ENCODE measurements at regions not wholly inside any gene's neighbourhood (a gene's known extent, or its start where the extent isn't known, plus 50 kb on each side); places are given as distances from the start of the nearest gene placed in this dataset.
A peak's percentile ranks its signal among the peaks of the same experiment; 100 is the strongest.

DNA sequence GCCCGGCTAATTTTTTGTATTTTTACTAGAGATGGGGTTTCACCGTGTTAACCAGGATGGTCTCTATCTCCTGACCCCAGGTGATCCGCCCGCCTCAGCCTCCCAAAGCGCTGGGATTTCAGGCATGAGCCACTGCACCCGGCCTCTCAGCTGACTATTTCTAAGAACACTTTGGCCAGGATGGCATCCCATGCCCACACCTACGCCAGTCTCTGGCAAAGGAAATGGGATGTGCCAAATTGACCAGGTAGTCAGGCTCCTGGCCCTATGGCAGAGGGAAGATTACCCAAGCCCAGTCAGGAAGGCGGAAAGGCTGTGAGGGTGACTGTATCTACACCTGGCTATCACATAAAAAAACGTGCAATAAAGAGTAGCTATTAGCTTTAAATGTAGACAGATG lies 94.1 kb upstream of the DUSP5 start:
- no peaks in the 10 kb centered on the region for H3K9me3 ChIP-seq (ENCODE audit: control insufficient read depth, insufficient read depth, low read length)
- H3K4me3 ChIP-seq (ENCODE audit: low read depth, low read length) = no peak overlapping the region
- no peak for DNase-seq (ENCODE audit: low read depth in 4 of 6, low spot score in 6 of 6)
- H3K27ac ChIP-seq (ENCODE audit: low read depth, low read length) = no peak overlapping the region
- WGBS (ENCODE audit: insufficient coverage) = 97% methylated on average over 7 of the region's 9 CpGs
- H3K4me1 ChIP-seq (ENCODE audit: control insufficient read depth, insufficient read depth, low read length) = peaks cover 6% of the 10 kb centered on the region
- no peaks in the 10 kb centered on the region for H3K36me3 ChIP-seq (ENCODE audit: control insufficient read depth, insufficient read depth, low read length)
- H3K27me3 ChIP-seq (ENCODE audit: control insufficient read depth, insufficient read depth, low read length) = no peaks in the 10 kb centered on the region

DNA sequence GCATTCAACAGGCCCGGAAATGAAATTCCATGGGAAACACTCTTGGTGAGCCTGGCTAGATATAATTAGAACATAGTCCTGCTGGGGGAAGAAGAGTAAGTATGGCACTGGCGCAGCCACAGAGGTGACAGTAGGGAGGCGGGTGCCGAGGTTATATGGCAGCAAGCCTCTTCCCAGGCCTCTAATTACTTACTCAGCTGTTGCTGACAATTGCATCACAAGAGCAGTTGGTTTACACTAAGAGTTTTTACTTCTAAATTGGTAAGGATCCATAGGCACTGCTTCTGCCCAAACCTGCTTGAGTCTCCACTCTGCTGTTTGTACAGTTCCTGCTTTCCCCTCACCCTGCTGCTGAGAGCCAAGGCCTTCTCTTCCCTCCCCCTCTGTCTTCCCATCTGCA lies 93.3 kb upstream of the DUSP5 start:
- H3K9me3 ChIP-seq (ENCODE audit: control insufficient read depth, insufficient read depth, low read length) = no peaks in the 10 kb centered on the region
- peaks cover 6% of the 10 kb centered on the region for H3K4me1 ChIP-seq (ENCODE audit: control insufficient read depth, insufficient read depth, low read length)
- H3K36me3 ChIP-seq (ENCODE audit: control insufficient read depth, insufficient read depth, low read length) = no peaks in the 10 kb centered on the region
- no peak overlapping the region for H3K4me3 ChIP-seq (ENCODE audit: low read depth, low read length)
- peak in 1 of 6 donors; percentile 17 for DNase-seq (ENCODE audit: low read depth in 4 of 6, low spot score in 6 of 6)
- no peaks in the 10 kb centered on the region for H3K27me3 ChIP-seq (ENCODE audit: control insufficient read depth, insufficient read depth, low read length)
- H3K27ac ChIP-seq (ENCODE audit: low read depth, low read length) = no peak overlapping the region
- WGBS (ENCODE audit: insufficient coverage) = 80% methylated on average over 2 of the region's 4 CpGs

DNA sequence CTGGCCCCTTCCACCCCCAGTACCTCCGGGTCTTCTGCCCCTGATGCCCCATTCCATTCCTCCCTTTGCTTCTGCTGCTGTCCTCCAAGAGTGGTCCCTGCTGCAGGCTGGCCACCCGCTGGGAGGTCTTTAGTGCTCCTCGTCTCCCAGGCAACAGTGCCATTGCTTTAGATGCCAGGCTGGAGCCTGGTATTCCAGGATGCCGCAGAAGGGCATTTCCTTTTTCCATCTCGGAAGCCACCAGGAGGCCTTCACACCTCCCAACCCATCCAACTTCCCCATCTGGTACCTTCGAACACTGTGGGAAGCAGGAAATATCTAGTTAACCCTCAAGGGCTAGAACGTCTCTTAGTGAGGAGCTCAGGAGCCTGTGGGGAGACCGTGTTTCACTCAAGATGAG lies 92.9 kb upstream of the DUSP5 start:
- no peaks in the 10 kb centered on the region for H3K27me3 ChIP-seq (ENCODE audit: control insufficient read depth, insufficient read depth, low read length)
- H3K4me3 ChIP-seq (ENCODE audit: low read depth, low read length) = no peak overlapping the region
- H3K36me3 ChIP-seq (ENCODE audit: control insufficient read depth, insufficient read depth, low read length) = no peaks in the 10 kb centered on the region
- WGBS (ENCODE audit: insufficient coverage) = 61% methylated on average over 7 of the region's 8 CpGs
- no peaks in the 10 kb centered on the region for H3K9me3 ChIP-seq (ENCODE audit: control insufficient read depth, insufficient read depth, low read length)
- peak in 2 of 6 donors; percentile 47 to 53 for DNase-seq (ENCODE audit: low read depth in 4 of 6, low spot score in 6 of 6)
- H3K4me1 ChIP-seq (ENCODE audit: control insufficient read depth, insufficient read depth, low read length) = peaks cover 6% of the 10 kb centered on the region
- H3K27ac ChIP-seq (ENCODE audit: low read depth, low read length) = no peak overlapping the region

DNA sequence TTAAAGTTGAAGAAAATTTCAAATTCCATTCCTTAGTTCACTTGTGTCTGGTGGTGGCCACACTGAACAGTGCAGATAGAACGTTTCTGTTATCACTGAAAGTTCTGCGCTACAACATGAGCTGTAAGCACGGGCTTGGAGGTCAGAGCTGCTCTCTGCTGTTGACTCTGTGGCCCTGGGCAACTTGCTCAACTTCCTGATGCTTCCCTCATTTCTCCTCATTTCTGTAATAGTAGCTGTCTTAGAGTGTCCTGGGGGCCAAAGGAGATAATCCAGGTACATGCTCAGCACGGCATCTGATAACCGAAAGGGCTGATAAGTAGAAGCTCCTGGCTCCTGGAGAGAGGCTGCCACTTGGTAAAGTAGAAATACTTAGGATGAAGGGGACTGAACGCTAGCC lies 92.3 kb upstream of the DUSP5 start:
- no peak for DNase-seq (ENCODE audit: low read depth in 4 of 6, low spot score in 6 of 6)
- Histone ChIP-seq H3K9me3 (ENCODE audit: control insufficient read depth, insufficient read depth, low read length) (no peaks in the 10 kb centered on the region), H3K27ac (ENCODE audit: low read depth, low read length) (no peak overlapping the region), H3K27me3 (ENCODE audit: control insufficient read depth, insufficient read depth, low read length) (no peaks in the 10 kb centered on the region), H3K4me3 (ENCODE audit: low read depth, low read length) (no peak overlapping the region), H3K4me1 (ENCODE audit: control insufficient read depth, insufficient read depth, low read length) (peaks cover 6% of the 10 kb centered on the region), H3K36me3 (ENCODE audit: control insufficient read depth, insufficient read depth, low read length) (no peaks in the 10 kb centered on the region)
- WGBS (ENCODE audit: insufficient coverage) = 82% methylated on average over 6 of the region's 6 CpGs

DNA sequence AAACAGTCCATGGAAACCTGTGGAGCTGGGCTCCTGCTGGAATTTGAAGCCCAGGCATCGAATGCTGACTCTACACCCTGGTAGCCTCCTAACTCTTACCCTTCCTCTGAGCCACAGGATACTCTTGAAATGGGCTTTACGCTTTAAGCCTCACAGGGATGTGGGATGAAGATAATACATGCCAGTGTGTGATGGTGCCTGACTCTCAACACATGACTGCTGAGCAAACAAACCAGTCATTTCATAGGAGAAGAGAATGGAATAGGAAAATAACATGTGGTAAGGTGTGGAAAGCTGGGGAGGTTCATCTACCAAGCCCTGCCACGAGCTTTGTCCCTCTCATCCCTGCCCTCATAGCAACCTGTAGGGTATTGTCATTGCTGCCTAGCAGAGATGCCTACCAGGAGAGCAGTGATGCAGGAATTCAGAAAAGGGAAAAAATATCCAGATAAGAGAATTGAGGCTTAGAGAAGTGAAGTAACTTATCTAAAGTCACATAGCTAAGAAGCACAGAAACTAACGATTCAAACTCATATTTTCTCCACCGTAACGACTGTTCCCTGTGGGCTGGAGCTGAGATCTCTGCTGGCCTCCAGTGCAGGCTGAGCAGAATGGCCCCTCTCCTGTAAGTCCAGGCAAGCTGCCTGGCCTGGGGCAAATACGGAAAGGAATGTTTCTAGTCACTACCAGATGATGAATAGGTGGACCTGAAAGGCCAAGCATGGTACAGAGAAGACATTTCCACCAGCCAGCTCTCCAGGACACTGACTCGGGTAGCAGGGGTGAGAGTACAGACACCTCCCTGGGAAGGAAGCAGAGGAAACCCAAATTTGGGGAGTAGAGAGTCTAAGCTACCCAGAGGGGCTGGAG lies 90.2 kb upstream of the DUSP5 start:
- WGBS (ENCODE audit: insufficient coverage) = 90% methylated on average over 7 of the region's 8 CpGs
- H3K27ac ChIP-seq (ENCODE audit: low read depth, low read length) = no peak overlapping the region
- H3K4me1 ChIP-seq (ENCODE audit: control insufficient read depth, insufficient read depth, low read length) = peaks cover 11% of the 10 kb centered on the region
- DNase-seq (ENCODE audit: low read depth in 4 of 6, low spot score in 6 of 6) = no peak
- H3K27me3 ChIP-seq (ENCODE audit: control insufficient read depth, insufficient read depth, low read length) = no peaks in the 10 kb centered on the region
- no peaks in the 10 kb centered on the region for H3K9me3 ChIP-seq (ENCODE audit: control insufficient read depth, insufficient read depth, low read length)
- H3K4me3 ChIP-seq (ENCODE audit: low read depth, low read length) = no peak overlapping the region
- H3K36me3 ChIP-seq (ENCODE audit: control insufficient read depth, insufficient read depth, low read length) = no peaks in the 10 kb centered on the region

- WGBS (ENCODE audit: insufficient coverage) = 65% methylated on average over 5 of the region's 10 CpGs
- Histone ChIP-seq H3K36me3 (ENCODE audit: control insufficient read depth, insufficient read depth, low read length) (no peaks in the 10 kb centered on the region), H3K27me3 (ENCODE audit: control insufficient read depth, insufficient read depth, low read length) (no peaks in the 10 kb centered on the region), H3K4me3 (ENCODE audit: low read depth, low read length) (no peak overlapping the region), H3K27ac (ENCODE audit: low read depth, low read length) (no peak overlapping the region), H3K9me3 (ENCODE audit: control insufficient read depth, insufficient read depth, low read length) (no peaks in the 10 kb centered on the region), H3K4me1 (ENCODE audit: control insufficient read depth, insufficient read depth, low read length) (peaks cover 11% of the 10 kb centered on the region)
- DNase-seq (ENCODE audit: low read depth in 4 of 6, low spot score in 6 of 6) = no peak
Observed at GRCh38 chr10:110408203-110408871, 89.4 kb upstream of the DUSP5 start.

GRCh38 chr10:110408943-110409342 lies 88.8 kb upstream of the DUSP5 start:
- Histone ChIP-seq H3K27ac (ENCODE audit: low read depth, low read length) (no peak overlapping the region), H3K27me3 (ENCODE audit: control insufficient read depth, insufficient read depth, low read length) (no peaks in the 10 kb centered on the region), H3K4me3 (ENCODE audit: low read depth, low read length) (no peak overlapping the region), H3K36me3 (ENCODE audit: control insufficient read depth, insufficient read depth, low read length) (no peaks in the 10 kb centered on the region), H3K9me3 (ENCODE audit: control insufficient read depth, insufficient read depth, low read length) (no peaks in the 10 kb centered on the region), H3K4me1 (ENCODE audit: control insufficient read depth, insufficient read depth, low read length) (peaks cover 11% of the 10 kb centered on the region)
- no peak for DNase-seq (ENCODE audit: low read depth in 4 of 6, low spot score in 6 of 6)
- 82% methylated on average over 8 of the region's 8 CpGs for WGBS (ENCODE audit: insufficient coverage)

DNA sequence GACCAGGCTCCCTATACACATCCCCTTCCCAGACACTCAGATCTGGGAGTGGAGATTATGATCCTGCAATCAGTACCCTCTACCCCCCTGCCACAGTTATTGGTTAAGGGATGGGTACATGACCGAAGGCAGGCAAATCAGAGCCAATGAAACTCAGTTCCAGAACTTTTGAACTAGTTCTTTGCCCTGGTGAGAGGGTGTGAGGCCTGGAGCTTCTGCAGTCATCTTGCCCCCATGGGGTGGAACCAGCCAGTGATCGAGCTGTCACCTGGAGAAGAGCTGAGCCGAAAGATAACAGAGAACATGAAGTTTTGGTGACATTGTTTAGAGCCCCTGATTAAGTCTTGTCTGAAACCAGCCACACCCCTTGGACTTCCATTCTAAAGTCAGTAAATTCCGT lies 88.2 kb upstream of the DUSP5 start:
- WGBS (ENCODE audit: insufficient coverage) = 100% methylated on average over 2 of the region's 4 CpGs
- no peak overlapping the region for H3K27ac ChIP-seq (ENCODE audit: low read depth, low read length)

DNA sequence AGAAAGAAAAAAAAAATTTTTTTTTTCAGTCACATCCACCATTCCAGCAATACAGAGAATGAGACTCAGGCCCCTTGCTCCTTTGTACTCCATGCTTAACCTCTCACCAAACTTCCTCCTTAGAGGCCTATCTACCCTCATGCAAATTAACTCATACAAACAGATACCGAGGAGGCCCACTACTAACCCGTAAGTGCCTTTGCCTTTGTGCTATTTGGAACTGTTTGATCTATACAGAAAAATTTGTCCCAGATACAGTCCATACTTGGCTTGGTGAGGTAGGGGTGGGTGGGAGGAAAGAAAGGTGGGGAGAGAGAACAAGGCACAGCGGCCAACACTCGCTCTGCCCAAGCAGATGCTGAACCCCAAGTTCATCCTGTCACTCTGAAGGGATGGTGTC lies 87.8 kb upstream of the DUSP5 start:
- no peak overlapping the region for H3K27ac ChIP-seq (ENCODE audit: low read depth, low read length)
- WGBS (ENCODE audit: insufficient coverage) = no CpG with 5 or more reads among the region's 4 CpGs
- no peaks in the 10 kb centered on the region for H3K27me3 ChIP-seq (ENCODE audit: control insufficient read depth, insufficient read depth, low read length)

More for the DNA sequence above, 88.2 kb upstream of the DUSP5 start:
- Histone ChIP-seq H3K9me3 (ENCODE audit: control insufficient read depth, insufficient read depth, low read length) (no peaks in the 10 kb centered on the region), H3K36me3 (ENCODE audit: control insufficient read depth, insufficient read depth, low read length) (no peaks in the 10 kb centered on the region), H3K4me3 (ENCODE audit: low read depth, low read length) (no peak overlapping the region), H3K4me1 (ENCODE audit: control insufficient read depth, insufficient read depth, low read length) (peaks cover 9% of the 10 kb centered on the region), H3K27me3 (ENCODE audit: control insufficient read depth, insufficient read depth, low read length) (no peaks in the 10 kb centered on the region)
- no peak for DNase-seq (ENCODE audit: low read depth in 4 of 6, low spot score in 6 of 6)

More for the DNA sequence above, 87.8 kb upstream of the DUSP5 start:
- no peak for DNase-seq (ENCODE audit: low read depth in 4 of 6, low spot score in 6 of 6)
- H3K9me3 ChIP-seq (ENCODE audit: control insufficient read depth, insufficient read depth, low read length) = no peaks in the 10 kb centered on the region
- H3K4me1 ChIP-seq (ENCODE audit: control insufficient read depth, insufficient read depth, low read length) = peaks cover 5% of the 10 kb centered on the region
- H3K36me3 ChIP-seq (ENCODE audit: control insufficient read depth, insufficient read depth, low read length) = no peaks in the 10 kb centered on the region
- H3K4me3 ChIP-seq (ENCODE audit: low read depth, low read length) = no peak overlapping the region
